ENCODE measurements at regions not wholly inside any gene's neighbourhood (a gene's known extent, or its start where the extent isn't known, plus 50 kb on each side); places are given as distances from the start of the nearest gene placed in this dataset.

GRCh38 chr6:33909737-33910136 lies 105.9 kb upstream of the MLN start:
- TF ChIP-seq POLR2A (IDR thresholded peaks at IDR 0.05; ENCODE audit: low read depth, low read length) = no peak
- no peak for TF ChIP-seq POLR2AphosphoS5 (IDR thresholded peaks at IDR 0.05; ENCODE audit: low read depth, low read length)
- TF ChIP-seq TAF1 (IDR thresholded peaks at IDR 0.05; ENCODE audit: low read depth, low read length) = no peak
- no peak for TF ChIP-seq SPI1 (IDR thresholded peaks at IDR 0.05; ENCODE audit: low read depth, low read length)
- no peak for TF ChIP-seq POU2F2 (IDR thresholded peaks at IDR 0.05; ENCODE audit: low read depth, low read length)
- no peak for TF ChIP-seq PAX5 (IDR thresholded peaks at IDR 0.05; ENCODE audit: insufficient read depth, low read length, severe bottlenecking)
